BJ (cell line): ENCODE measurements at regions not wholly inside any gene's neighbourhood (a gene's known extent, or its start where the extent isn't known, plus 50 kb on each side); places are given as distances from the start of the nearest gene placed in this dataset.

Source experiments
- CTCF ChIA-PET: fragments of 350-600 bp; formaldehyde crosslinking; extraction: SDS; loops from one replicate; lab custom pipeline; 2021; ENCODE audit warnings: antibody characterized with exemption, inconsistent platforms; lab: Yijun Ruan, JAX
- POLR2A ChIA-PET: fragments of 300-600 bp; sonication (Branson Sonifier 250); formaldehyde crosslinking; extraction: SDS; loops from one replicate; lab custom pipeline; 2021; ENCODE audit warnings: antibody characterized with exemption; lab: Charles Lee
- DNase-seq: peaks from one replicate; pipeline ENCODE4 v3.0.0-alpha.2; 2011; ENCODE audit warnings: low read depth
- H3K27me3 ChIP-seq: 2 replicates; pipeline ENCODE4 v1.6.0; 2011; ENCODE audit warnings: low read length; ENCODE audit not compliant: control insufficient read depth, insufficient read depth
- H3K36me3 ChIP-seq: 2 replicates; pipeline ENCODE4 v1.5.1; 2011; ENCODE audit warnings: low read length; ENCODE audit not compliant: control insufficient read depth, insufficient read depth
- H3K4me3 ChIP-seq: 2 replicates; pipeline ENCODE4 v1.5.1; 2011; ENCODE audit warnings: low read depth, mild to moderate bottlenecking, control low read depth, low read length
- TF ChIP-seq, protein P1 (sequence below): IDR thresholded peaks from 2 replicates; pipeline ENCODE4 v1.5.1; 2011; ENCODE audit warnings: low read depth, mild to moderate bottlenecking, control low read depth, inconsistent platforms, low read length, moderate library complexity; ENCODE audit not compliant: insufficient read depth

GRCh38 chr2:15810477-15811150 is 129.7 kb upstream of the MYCN start:
- H3K27me3 ChIP-seq = no peaks in the 10 kb centered on the region
- POLR2A ChIA-PET = no interaction called here
- no peak overlapping the region for H3K4me3 ChIP-seq
- CTCF ChIA-PET = interaction anchor here (0.6 kb wide), 1 partner anchor 40 kb away, joined by 4 read pairs; no protein-coding TSS in a partner anchor
- H3K36me3 ChIP-seq = no peaks in the 10 kb centered on the region
- no peak for DNase-seq
- TF ChIP-seq, protein P1, sequence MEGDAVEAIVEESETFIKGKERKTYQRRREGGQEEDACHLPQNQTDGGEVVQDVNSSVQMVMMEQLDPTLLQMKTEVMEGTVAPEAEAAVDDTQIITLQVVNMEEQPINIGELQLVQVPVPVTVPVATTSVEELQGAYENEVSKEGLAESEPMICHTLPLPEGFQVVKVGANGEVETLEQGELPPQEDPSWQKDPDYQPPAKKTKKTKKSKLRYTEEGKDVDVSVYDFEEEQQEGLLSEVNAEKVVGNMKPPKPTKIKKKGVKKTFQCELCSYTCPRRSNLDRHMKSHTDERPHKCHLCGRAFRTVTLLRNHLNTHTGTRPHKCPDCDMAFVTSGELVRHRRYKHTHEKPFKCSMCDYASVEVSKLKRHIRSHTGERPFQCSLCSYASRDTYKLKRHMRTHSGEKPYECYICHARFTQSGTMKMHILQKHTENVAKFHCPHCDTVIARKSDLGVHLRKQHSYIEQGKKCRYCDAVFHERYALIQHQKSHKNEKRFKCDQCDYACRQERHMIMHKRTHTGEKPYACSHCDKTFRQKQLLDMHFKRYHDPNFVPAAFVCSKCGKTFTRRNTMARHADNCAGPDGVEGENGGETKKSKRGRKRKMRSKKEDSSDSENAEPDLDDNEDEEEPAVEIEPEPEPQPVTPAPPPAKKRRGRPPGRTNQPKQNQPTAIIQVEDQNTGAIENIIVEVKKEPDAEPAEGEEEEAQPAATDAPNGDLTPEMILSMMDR = no peak

DNA sequence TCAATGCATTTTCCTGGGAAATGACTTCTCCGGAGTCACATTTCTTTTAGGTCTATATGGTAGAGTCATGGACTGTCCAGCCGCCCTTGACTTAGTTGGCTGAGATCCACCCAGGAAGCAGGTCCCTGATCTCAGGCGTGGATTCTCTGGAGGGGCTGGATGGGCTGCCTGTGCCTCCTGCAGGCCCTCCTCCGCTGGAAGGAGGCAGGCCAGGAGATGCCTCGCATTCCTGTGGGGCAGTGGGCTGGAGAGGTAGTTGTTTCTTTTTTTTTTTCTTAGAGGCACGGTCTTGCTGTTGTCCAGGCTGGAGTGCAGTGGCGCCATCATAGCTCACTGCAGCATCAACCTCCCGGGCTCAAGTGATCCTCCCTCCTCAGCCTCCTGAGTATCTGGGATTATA is 129.0 kb upstream of the MYCN start:
- POLR2A ChIA-PET = no interaction called here
- TF ChIP-seq, protein P1 = no peak
- Histone ChIP-seq H3K36me3 (no peaks in the 10 kb centered on the region), H3K4me3 (no peak overlapping the region), H3K27me3 (no peaks in the 10 kb centered on the region)
- no peak for DNase-seq
- CTCF ChIA-PET = no interaction called here

DNA sequence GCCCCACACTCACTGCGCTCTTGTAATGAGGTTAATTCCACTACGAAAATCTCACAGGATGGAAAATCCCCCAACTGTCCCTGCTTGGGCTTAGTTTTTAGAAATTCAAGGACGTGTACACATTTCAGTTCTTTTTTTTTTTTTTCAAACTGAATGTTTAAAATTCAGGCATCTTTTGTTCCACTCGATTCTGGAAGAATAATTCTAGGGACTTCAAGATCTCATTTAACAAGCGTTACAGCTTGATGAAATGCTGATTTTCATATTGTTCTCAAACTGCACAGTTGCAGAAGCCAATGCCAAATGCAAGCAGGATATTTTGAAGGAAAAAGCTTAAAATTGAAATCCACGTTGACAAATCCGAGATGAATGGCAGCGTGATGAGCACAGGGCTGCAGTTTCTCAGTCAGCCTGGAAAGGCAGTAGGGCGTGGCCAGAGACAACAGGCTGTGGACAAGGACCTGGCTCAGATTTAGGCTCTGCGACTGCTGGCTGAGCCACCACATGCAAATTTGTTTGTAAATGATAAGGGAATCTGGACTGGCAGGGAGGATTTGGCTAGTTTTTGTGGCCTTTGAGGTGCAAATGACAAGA is 128.1 kb upstream of the MYCN start:
- ChIA-PET CTCF (no interaction called here), POLR2A (no interaction called here)
- Histone ChIP-seq H3K4me3 (no peak overlapping the region), H3K36me3 (no peaks in the 10 kb centered on the region), H3K27me3 (no peaks in the 10 kb centered on the region)
- no peak for DNase-seq
- TF ChIP-seq, protein P1 = no peak

DNA sequence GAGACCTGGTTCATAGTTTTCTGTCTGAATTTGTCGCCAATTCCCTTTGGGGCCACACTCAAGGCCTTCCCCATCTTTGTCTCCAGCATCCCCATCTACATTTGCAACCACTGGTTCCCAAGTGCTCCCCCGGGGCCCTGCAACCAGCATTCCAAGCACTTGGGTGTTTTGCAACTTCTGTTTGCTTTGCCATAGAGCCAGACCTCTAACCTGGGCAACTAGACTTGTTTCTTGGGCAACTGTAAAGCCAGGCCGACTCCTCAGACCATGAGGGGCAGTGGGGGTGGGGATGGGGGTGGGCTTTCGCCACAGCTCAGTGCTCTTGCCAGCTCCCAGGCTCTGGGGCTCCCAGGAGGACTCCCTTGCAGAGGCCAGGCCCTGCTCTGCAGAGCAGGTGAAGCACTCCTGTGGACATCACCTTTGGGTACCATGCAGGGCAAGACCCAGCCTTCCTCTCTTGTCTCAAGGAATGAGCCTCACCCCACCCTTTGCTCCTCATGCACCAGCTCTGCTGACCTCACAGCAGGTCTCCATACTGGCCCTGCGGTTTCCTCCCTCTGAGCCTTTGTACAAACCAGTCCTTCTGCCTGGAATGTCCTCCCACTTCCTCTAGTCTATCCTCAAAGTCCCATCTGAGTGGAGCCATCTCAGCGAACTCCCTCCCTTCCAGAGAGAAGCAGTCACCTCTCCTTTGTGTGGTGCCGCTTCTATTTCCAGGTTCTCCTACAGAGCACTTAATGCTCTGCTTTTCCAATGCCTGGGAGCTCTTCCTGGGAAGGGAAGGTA is 126.7 kb upstream of the MYCN start:
- no peak for DNase-seq
- ChIA-PET POLR2A (no interaction called here), CTCF (no interaction called here)
- Histone ChIP-seq H3K36me3 (no peaks in the 10 kb centered on the region), H3K4me3 (no peak overlapping the region), H3K27me3 (no peaks in the 10 kb centered on the region)
- TF ChIP-seq, protein P1 = no peak

GRCh38 chr2:15814403-15814802 is 125.9 kb upstream of the MYCN start:
- POLR2A ChIA-PET = no interaction called here
- CTCF ChIA-PET = no interaction called here
- no peak for DNase-seq
- TF ChIP-seq, protein P1 = no peak
- Histone ChIP-seq H3K4me3 (no peak overlapping the region), H3K27me3 (no peaks in the 10 kb centered on the region), H3K36me3 (no peaks in the 10 kb centered on the region)
